GM21447 (cell line): ENCODE measurements at regions not wholly inside any gene's neighbourhood (a gene's known extent, or its start where the extent isn't known, plus 50 kb on each side); places are given as distances from the start of the nearest gene placed in this dataset.
A peak's percentile ranks its signal among the peaks of the same experiment; 100 is the strongest.

ENCODE experiments used
- ATAC-seq: cut with Tn5 transposase; IDR thresholded peaks from one replicate; pipeline ENCODE4 v1.9.1; 2021; ENCODE audit not compliant: unreplicated experiment

- peak; percentile 81 for ATAC-seq
These were observed 402.8 kb downstream of the TXNL1 start for GRCh38 chr18:56235481-56236013.

GRCh38 chr18:56235071-56235470, 403.3 kb downstream of the TXNL1 start:
- ATAC-seq, result peak; percentile 30

GRCh38 chr18:56233595-56233994, 404.8 kb downstream of the TXNL1 start:
- ATAC-seq, result no peak

GRCh38 chr18:56226025-56226424, 412.4 kb downstream of the TXNL1 start:
- ATAC-seq, result no peak

GRCh38 chr18:56224669-56225561, 413.5 kb downstream of the TXNL1 start:
- ATAC-seq, result no peak

- ATAC-seq, result no peak
These were observed 417.0 kb downstream of the TXNL1 start for GRCh38 chr18:56221195-56222065.

- no peak for ATAC-seq
These were observed 421.0 kb downstream of the TXNL1 start for GRCh38 chr18:56217406-56217805.

GRCh38 chr18:56214706-56215105, 423.7 kb downstream of the TXNL1 start:
- ATAC-seq, result no peak

- no peak for ATAC-seq
These were observed 427.9 kb downstream of the TXNL1 start for GRCh38 chr18:56210520-56210919.

- ATAC-seq, result no peak
These were observed 430.4 kb downstream of the TXNL1 start for GRCh38 chr18:56207989-56208388.

- ATAC-seq, result no peak
These were observed 434.3 kb downstream of the TXNL1 start for GRCh38 chr18:56204052-56204451.

GRCh38 chr18:56202678-56203077, 435.7 kb downstream of the TXNL1 start:
- no peak for ATAC-seq

GRCh38 chr18:56200381-56200911, 437.9 kb downstream of the TXNL1 start:
- no peak for ATAC-seq

- ATAC-seq, result no peak
These were observed 438.6 kb downstream of the TXNL1 start for GRCh38 chr18:56199580-56200330.

- no peak for ATAC-seq
These were observed 441.0 kb downstream of the TXNL1 start for GRCh38 chr18:56197241-56197859.

GRCh38 chr18:56196495-56197225, 441.7 kb downstream of the TXNL1 start:
- no peak for ATAC-seq

GRCh38 chr18:56191334-56191733, 447.1 kb downstream of the TXNL1 start:
- no peak for ATAC-seq

GRCh38 chr18:56189615-56190014, 448.8 kb downstream of the TXNL1 start:
- ATAC-seq, result no peak

GRCh38 chr18:56188529-56189275, 449.7 kb downstream of the TXNL1 start:
- no peak for ATAC-seq
